Stomach (tissue), 4 donors: ENCODE measurements at regions not wholly inside any gene's neighbourhood (a gene's known extent, or its start where the extent isn't known, plus 50 kb on each side); places are given as distances from the start of the nearest gene placed in this dataset.

Experiments
- CTCF ChIP-seq, 7 experiments: fragments of 450-650 bp in 4 of 7; fragments of 200-600 bp in 3 of 7; sonication (generic) in 3 of 7; IDR thresholded peaks; one replicate each; pipeline ENCODE4 v1.5.1; 2016 to 2019; ENCODE audit warnings: antibody characterized with exemption in 7 of 7, control low read depth in 2 of 7, mild to moderate bottlenecking in 1 of 7
- EP300 ChIP-seq: sonication (generic); formaldehyde crosslinking; IDR thresholded peaks from one replicate; pipeline ENCODE4 v1.6.1; 2017; ENCODE audit warnings: antibody characterized with exemption
- POLR2A ChIP-seq, 4 donors: fragments of 450-650 bp; IDR thresholded peaks; one replicate each; pipeline ENCODE4 v1.6.1; 2016; ENCODE audit warnings: antibody characterized with exemption in 4 of 4, control low read depth in 2 of 4, mild to moderate bottlenecking in 1 of 4, moderate library complexity in 1 of 4
- POLR2AphosphoS5 ChIP-seq, 3 donors: sonication (generic); formaldehyde crosslinking; IDR thresholded peaks; one replicate each; pipeline ENCODE4 v1.6.1; 2016; ENCODE audit warnings: antibody characterized with exemption in 3 of 3

GRCh38 chr7:34530259-34530658 lies 127.8 kb upstream of the NPSR1 start:
- TF ChIP-seq CTCF (IDR thresholded peaks at IDR 0.05), result no peak
- TF ChIP-seq POLR2A (IDR thresholded peaks at IDR 0.05), result no peak
- no peak for TF ChIP-seq EP300
- no peak for TF ChIP-seq POLR2AphosphoS5 (IDR thresholded peaks at IDR 0.05)
